NAMALWA (cell line): ENCODE measurements at regions not wholly inside any gene's neighbourhood (a gene's known extent, or its start where the extent isn't known, plus 50 kb on each side); places are given as distances from the start of the nearest gene placed in this dataset.
"Not testable (repeated sequence)": the region's sequence is repeated elsewhere in the genome, so short reads cannot be mapped to it uniquely, and the experiment has no call there.

Source experiments
- DNase-seq: peaks from one replicate; pipeline ENCODE4 v3.0.0-alpha.2; 2015; ENCODE audit warnings: low spot score

- not testable (repeated sequence) for DNase-seq
Observed at GRCh38 chr20:30586178-30586577, 671.3 kb upstream of the DEFB115 start.

- no peak for DNase-seq
Observed at GRCh38 chr20:30593572-30593971, 663.9 kb upstream of the DEFB115 start.

GRCh38 chr20:30594112-30594511 is 663.4 kb upstream of the DEFB115 start:
- no peak for DNase-seq

- no peak for DNase-seq
Observed at GRCh38 chr20:30595698-30596097, 661.8 kb upstream of the DEFB115 start.

GRCh38 chr20:30597429-30597828 is 660.0 kb upstream of the DEFB115 start:
- DNase-seq: not testable (repeated sequence)

GRCh38 chr20:30598460-30599230 is 658.8 kb upstream of the DEFB115 start:
- no peak for DNase-seq

GRCh38 chr20:30599990-30600389 is 657.5 kb upstream of the DEFB115 start:
- no peak for DNase-seq

GRCh38 chr20:30601974-30602373 is 655.5 kb upstream of the DEFB115 start:
- no peak for DNase-seq

GRCh38 chr20:30602424-30602823 is 655.0 kb upstream of the DEFB115 start:
- DNase-seq: no peak

- no peak for DNase-seq
Observed at GRCh38 chr20:30606990-30607389, 650.5 kb upstream of the DEFB115 start.

GRCh38 chr20:30610029-30610693 is 647.3 kb upstream of the DEFB115 start:
- no peak for DNase-seq

GRCh38 chr20:30610751-30611150 is 646.7 kb upstream of the DEFB115 start:
- DNase-seq: no peak

- DNase-seq: no peak
Observed at GRCh38 chr20:30611239-30611984, 646.1 kb upstream of the DEFB115 start.

GRCh38 chr20:30612344-30612743 is 645.1 kb upstream of the DEFB115 start:
- DNase-seq: no peak

GRCh38 chr20:30621346-30621745 is 636.1 kb upstream of the DEFB115 start:
- DNase-seq: not testable (repeated sequence)

GRCh38 chr20:30624310-30624709 is 633.2 kb upstream of the DEFB115 start:
- not testable (repeated sequence) for DNase-seq

GRCh38 chr20:30629376-30629775 is 628.1 kb upstream of the DEFB115 start:
- DNase-seq: not testable (repeated sequence)

- no peak for DNase-seq
Observed at GRCh38 chr20:30630761-30631160, 626.7 kb upstream of the DEFB115 start.

- not testable (repeated sequence) for DNase-seq
Observed at GRCh38 chr20:30631261-30631789, 626.1 kb upstream of the DEFB115 start.

GRCh38 chr20:30632773-30633172 is 624.7 kb upstream of the DEFB115 start:
- DNase-seq: not testable (repeated sequence)

- DNase-seq: not testable (repeated sequence)
Observed at GRCh38 chr20:30641522-30641921, 615.9 kb upstream of the DEFB115 start.

- not testable (repeated sequence) for DNase-seq
Observed at GRCh38 chr20:30660982-30661381, 596.5 kb upstream of the DEFB115 start.
